Retinal pigment epithelial cell (primary cell): ENCODE measurements at regions not wholly inside any gene's neighbourhood (a gene's known extent, or its start where the extent isn't known, plus 50 kb on each side); places are given as distances from the start of the nearest gene placed in this dataset.

Source experiments
- DNase-seq: peaks from one replicate; pipeline ENCODE4 v3.0.0-alpha.2; 2010; ENCODE audit warnings: low read depth
- H3K4me3 ChIP-seq: 2 replicates; pipeline ENCODE4 v1.5.1; 2011; ENCODE audit warnings: mild to moderate bottlenecking, low read length, control low read depth, moderate library complexity
- CTCF ChIP-seq: conservative IDR thresholded peaks from 2 replicates; pipeline ENCODE4 v1.5.1; 2011; ENCODE audit warnings: low read depth, low read length, control low read depth, inconsistent platforms

GRCh38 chr4:123200051-123200940 lies 196.3 kb upstream of the SPRY1 start:
- no peak overlapping the region for H3K4me3 ChIP-seq
- DNase-seq = no peak
- no peak for TF ChIP-seq CTCF

- no peak for TF ChIP-seq CTCF
- DNase-seq = no peak
- no peak overlapping the region for H3K4me3 ChIP-seq
Observed at GRCh38 chr4:123204737-123205136, 191.9 kb upstream of the SPRY1 start.

GRCh38 chr4:123206016-123206415 lies 190.6 kb upstream of the SPRY1 start:
- no peak for DNase-seq
- no peak for TF ChIP-seq CTCF
- no peak overlapping the region for H3K4me3 ChIP-seq

GRCh38 chr4:123209436-123209835 lies 187.2 kb upstream of the SPRY1 start:
- no peak for TF ChIP-seq CTCF
- no peak overlapping the region for H3K4me3 ChIP-seq
- no peak for DNase-seq

GRCh38 chr4:123215536-123215935 lies 181.1 kb upstream of the SPRY1 start:
- DNase-seq = no peak
- no peak for TF ChIP-seq CTCF

GRCh38 chr4:123216543-123216942 lies 180.1 kb upstream of the SPRY1 start:
- H3K4me3 ChIP-seq = no peak overlapping the region
- no peak for DNase-seq
- TF ChIP-seq CTCF = no peak

More at GRCh38 chr4:123215536-123215935, 181.1 kb upstream of the SPRY1 start:
- H3K4me3 ChIP-seq = no peak overlapping the region

GRCh38 chr4:123216946-123217345 lies 179.6 kb upstream of the SPRY1 start:
- no peak for TF ChIP-seq CTCF
- DNase-seq = no peak
- H3K4me3 ChIP-seq = no peak overlapping the region
